Tibial nerve (tissue), 4 donors: ENCODE measurements at regions not wholly inside any gene's neighbourhood (a gene's known extent, or its start where the extent isn't known, plus 50 kb on each side); places are given as distances from the start of the nearest gene placed in this dataset.

ENCODE experiments used
- DNase-seq, 2 donors: peaks; one replicate each; pipeline ENCODE4 v3.0.0-alpha.2; 2019; ENCODE audit warnings: low spot score in 2 of 2
- H3K27ac ChIP-seq, 4 donors: fragments of 200-600 bp; sonication (generic) in 3 of 4; one replicate each; pipeline ENCODE4 v1.5.1; 2017 to 2019; ENCODE audit warnings: mild to moderate bottlenecking in 1 of 4
- H3K27me3 ChIP-seq, 2 donors: fragments of 200-600 bp; sonication (generic) in 1 of 2; one replicate each; pipeline versions ENCODE4 v1.5.1 to v1.6.0; 2017 to 2019
- H3K36me3 ChIP-seq, 3 donors: fragments of 200-600 bp; sonication (generic); one replicate each; pipeline ENCODE4 v1.5.1; 2018 to 2019
- H3K4me1 ChIP-seq, 4 donors: fragments of 200-600 bp; sonication (generic) in 3 of 4; one replicate each; pipeline ENCODE4 v1.5.1; 2017 to 2019
- H3K4me3 ChIP-seq, 4 donors: fragments of 200-600 bp; sonication (generic) in 3 of 4; one replicate each; pipeline ENCODE4 v1.5.1; 2017 to 2019; ENCODE audit warnings: mild to moderate bottlenecking in 1 of 4, moderate library complexity in 1 of 4
- H3K9me3 ChIP-seq, 4 donors: fragments of 200-600 bp; sonication (generic) in 3 of 4; one replicate each; pipeline ENCODE4 v1.5.1; 2017 to 2019
- CTCF ChIP-seq, 5 experiments: fragments of 200-600 bp in 3 of 5; fragments of 450-650 bp in 2 of 5; sonication (generic) in 3 of 5; IDR thresholded peaks; one replicate each; pipeline ENCODE4 v1.5.1; 2016 to 2019; ENCODE audit warnings: antibody characterized with exemption in 5 of 5, mild to moderate bottlenecking in 3 of 5, moderate library complexity in 2 of 5
- EP300 ChIP-seq, 2 donors: sonication (generic); formaldehyde crosslinking; IDR thresholded peaks; one replicate each; pipeline ENCODE4 v1.6.1; 2017; ENCODE audit warnings: antibody characterized with exemption in 2 of 2, mild to moderate bottlenecking in 1 of 2
- POLR2A ChIP-seq, 2 donors: fragments of 450-650 bp; IDR thresholded peaks; one replicate each; pipeline ENCODE4 v1.6.1; 2017; ENCODE audit warnings: antibody characterized with exemption in 2 of 2, mild to moderate bottlenecking in 2 of 2, moderate library complexity in 2 of 2
- WGBS, 2 donors: methylation state at CpG; one replicate each; pipeline ENCODE4 v1.1.5; 2018; 5-methylcytosine and 5-hydroxymethylcytosine counted together

DNA sequence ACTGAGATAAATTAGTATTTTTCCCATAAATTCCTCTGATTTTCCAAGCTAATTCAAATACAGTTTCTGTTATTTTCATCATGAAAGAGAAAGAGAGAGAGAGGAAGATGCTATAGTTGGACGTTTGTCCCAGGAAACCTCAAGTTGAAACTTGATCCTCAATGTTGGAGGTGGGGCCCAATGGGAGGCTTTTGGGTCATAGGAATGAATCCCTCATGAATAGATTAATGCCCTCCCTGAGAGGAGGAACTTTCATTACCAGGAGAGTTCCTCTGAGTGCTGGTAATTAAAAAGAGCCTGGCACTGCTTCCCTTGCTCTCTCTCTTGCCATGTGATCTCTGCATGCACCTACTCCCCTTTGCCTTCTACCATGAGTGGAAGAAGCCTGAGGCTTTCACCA lies 189.9 kb upstream of the SMC2 start:
- Histone ChIP-seq H3K27ac (no peak overlapping the region), H3K27me3 (no peaks in the 10 kb centered on the region), H3K4me3 (no peak overlapping the region), H3K36me3 (no peaks in the 10 kb centered on the region), H3K4me1 (no peaks in the 10 kb centered on the region), H3K9me3 (no peaks in the 10 kb centered on the region)
- 11 to 31% methylated on average over 1 of the region's 1 CpG for WGBS, 2 donors
- TF ChIP-seq CTCF (IDR thresholded peaks at IDR 0.05) (no peak), POLR2A (IDR thresholded peaks at IDR 0.05) (no peak), EP300 (IDR thresholded peaks at IDR 0.05) (no peak)
- no peak for DNase-seq

- no peaks in the 10 kb centered on the region for H3K9me3 ChIP-seq
- no peak overlapping the region for H3K27ac ChIP-seq
- no peaks in the 10 kb centered on the region for H3K4me1 ChIP-seq
- H3K4me3 ChIP-seq = no peak overlapping the region
- DNase-seq = no peak
- no peaks in the 10 kb centered on the region for H3K36me3 ChIP-seq
- H3K27me3 ChIP-seq = no peaks in the 10 kb centered on the region
- 45 to 57% methylated on average over 1 of the region's 1 CpG for WGBS, 2 donors
- TF ChIP-seq EP300 (IDR thresholded peaks at IDR 0.05) (no peak), POLR2A (IDR thresholded peaks at IDR 0.05) (no peak), CTCF (IDR thresholded peaks at IDR 0.05) (no peak)
These were observed 180.2 kb upstream of the SMC2 start for GRCh38 chr9:103913899-103914298.

DNA sequence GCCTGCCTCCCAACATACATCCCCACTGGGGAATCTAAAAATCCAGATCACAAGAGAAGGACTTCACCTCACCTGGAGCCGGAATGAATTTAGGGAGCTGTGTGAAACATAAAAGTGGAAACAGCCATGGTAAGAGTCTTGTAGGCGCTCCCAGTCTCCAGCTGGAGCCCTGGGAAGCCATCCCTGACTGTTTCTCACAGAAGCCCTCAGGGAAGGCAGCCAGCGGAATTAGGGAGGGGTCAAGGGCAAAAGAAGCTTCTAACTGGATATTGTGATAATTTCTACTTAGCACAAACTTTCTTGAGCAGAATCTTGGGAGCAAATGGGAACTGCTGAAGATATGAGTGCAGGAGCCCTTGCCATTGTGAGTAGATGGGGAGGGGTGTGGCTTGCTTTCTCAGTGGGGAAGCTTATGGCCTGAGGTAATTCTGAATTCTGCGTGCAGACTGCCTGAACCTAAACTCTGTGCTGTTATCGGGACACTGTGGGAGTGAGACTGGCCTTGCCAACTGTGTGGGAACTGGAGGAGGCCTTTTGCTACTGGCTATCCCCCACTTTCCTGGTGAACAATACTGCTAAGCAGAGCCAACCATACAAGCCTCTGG lies 174.4 kb upstream of the SMC2 start:
- no peak overlapping the region for H3K4me3 ChIP-seq
- H3K4me1 ChIP-seq = no peaks in the 10 kb centered on the region
- DNase-seq = no peak
- TF ChIP-seq POLR2A (IDR thresholded peaks at IDR 0.05) (no peak), CTCF (IDR thresholded peaks at IDR 0.05) (no peak), EP300 (IDR thresholded peaks at IDR 0.05) (no peak)
- 63 to 74% methylated on average over 5 of the region's 5 CpGs for WGBS, 2 donors
- no peaks in the 10 kb centered on the region for H3K36me3 ChIP-seq
- no peaks in the 10 kb centered on the region for H3K9me3 ChIP-seq
- H3K27ac ChIP-seq = no peak overlapping the region
- no peaks in the 10 kb centered on the region for H3K27me3 ChIP-seq

DNA sequence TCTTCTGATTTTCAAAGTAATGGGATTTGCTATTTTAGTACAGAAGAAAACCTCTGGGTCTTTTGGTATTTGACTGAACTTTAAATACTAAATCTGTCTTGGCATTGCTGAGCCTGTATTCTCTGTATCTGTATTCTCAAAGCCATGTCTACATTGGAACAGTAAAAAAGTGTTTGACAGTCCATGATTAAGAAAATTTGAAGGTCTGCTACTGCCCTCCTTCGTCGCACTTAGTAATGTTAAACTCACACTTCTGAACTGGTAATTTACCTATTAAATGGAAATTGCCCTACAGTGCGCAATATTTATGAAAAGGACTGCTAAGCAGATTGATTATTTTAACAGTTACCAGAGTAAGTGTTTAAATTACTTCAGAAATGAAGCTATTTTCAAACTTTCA lies 165.7 kb upstream of the SMC2 start:
- H3K27me3 ChIP-seq = no peaks in the 10 kb centered on the region
- no peak for DNase-seq
- TF ChIP-seq POLR2A (IDR thresholded peaks at IDR 0.05) (no peak), EP300 (IDR thresholded peaks at IDR 0.05) (no peak)
- H3K4me3 ChIP-seq = no peak overlapping the region
- H3K9me3 ChIP-seq = no peaks in the 10 kb centered on the region
- no peaks in the 10 kb centered on the region for H3K36me3 ChIP-seq
- WGBS, 2 donors = 74 to 80% methylated on average over 3 of the region's 3 CpGs
- no peak overlapping the region for H3K27ac ChIP-seq
- H3K4me1 ChIP-seq = no peaks in the 10 kb centered on the region

DNA sequence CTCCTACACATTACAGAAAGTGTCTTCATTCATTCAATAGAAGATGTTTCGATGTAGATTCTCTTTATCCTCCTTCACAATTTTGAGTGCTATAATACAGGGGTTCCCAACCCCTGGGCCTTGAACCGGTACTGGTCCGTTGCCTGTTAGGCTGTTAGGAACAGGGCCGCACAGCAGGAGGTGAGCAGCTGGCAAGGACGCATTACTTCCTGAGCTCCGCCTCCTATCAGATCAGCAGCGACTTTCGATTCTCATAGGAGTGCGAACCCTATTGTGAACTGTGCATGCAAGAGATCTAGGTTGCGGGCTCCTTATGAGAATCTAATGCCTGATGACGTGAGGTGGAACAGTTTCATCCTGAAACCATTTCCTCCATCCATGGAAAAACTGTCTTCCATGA lies 153.0 kb upstream of the SMC2 start:
- Histone ChIP-seq H3K36me3 (no peaks in the 10 kb centered on the region), H3K4me1 (no peaks in the 10 kb centered on the region), H3K4me3 (no peak overlapping the region), H3K27me3 (no peaks in the 10 kb centered on the region), H3K27ac (no peak overlapping the region), H3K9me3 (no peaks in the 10 kb centered on the region)
- TF ChIP-seq EP300 (IDR thresholded peaks at IDR 0.05) = no peak
- no peak for TF ChIP-seq CTCF (IDR thresholded peaks at IDR 0.05)
- no peak for DNase-seq
- 88 to 96% methylated on average over 11 of the region's 11 CpGs for WGBS, 2 donors

- Histone ChIP-seq H3K27me3 (no peaks in the 10 kb centered on the region), H3K9me3 (no peaks in the 10 kb centered on the region), H3K27ac (no peak overlapping the region), H3K4me1 (no peaks in the 10 kb centered on the region), H3K36me3 (no peaks in the 10 kb centered on the region), H3K4me3 (no peak overlapping the region)
- WGBS, 2 donors = 66 to 74% methylated on average over 2 of the region's 2 CpGs
- DNase-seq = no peak
- TF ChIP-seq CTCF (IDR thresholded peaks at IDR 0.05) = no peak
- no peak for TF ChIP-seq EP300 (IDR thresholded peaks at IDR 0.05)
- TF ChIP-seq POLR2A (IDR thresholded peaks at IDR 0.05) = no peak
These were observed 151.9 kb upstream of the SMC2 start for GRCh38 chr9:103942200-103942599.
